Osteoblast (primary cell): ENCODE measurements at regions not wholly inside any gene's neighbourhood (a gene's known extent, or its start where the extent isn't known, plus 50 kb on each side); places are given as distances from the start of the nearest gene placed in this dataset.

Experiments
- DNase-seq: peaks from one replicate; pipeline ENCODE4 v3.0.0; 2011; ENCODE audit warnings: low spot score, mixed read lengths; ENCODE audit not compliant: insufficient read length; ENCODE audit errors: missing footprints
- H2AFZ ChIP-seq: 2 replicates; pipeline ENCODE4 v1.6.0; 2011; ENCODE audit warnings: mild to moderate bottlenecking, low read length
- H3K27ac ChIP-seq: 2 replicates; pipeline ENCODE4 v1.5.1; 2011; ENCODE audit warnings: mild to moderate bottlenecking, low read depth, low read length, moderate library complexity
- H3K27me3 ChIP-seq: 2 replicates; pipeline ENCODE4 v1.6.0; 2012; ENCODE audit warnings: mild to moderate bottlenecking, control low read depth, inconsistent platforms, low read length, moderate library complexity; ENCODE audit not compliant: insufficient read depth
- H3K36me3 ChIP-seq: 2 replicates; pipeline ENCODE4 v1.5.1; 2011; ENCODE audit warnings: mild to moderate bottlenecking, low read length, control low read depth, moderate library complexity; ENCODE audit not compliant: insufficient read depth
- H3K4me1 ChIP-seq: 2 replicates; pipeline ENCODE4 v1.5.1; 2011; ENCODE audit warnings: mild to moderate bottlenecking, low read length, control low read depth, moderate library complexity; ENCODE audit not compliant: insufficient read depth
- H3K4me2 ChIP-seq: 2 replicates; pipeline ENCODE4 v1.6.0; 2011; ENCODE audit warnings: mild to moderate bottlenecking, low read length; ENCODE audit not compliant: insufficient read depth
- H3K4me3 ChIP-seq: fragments of 200-600 bp; sonication (generic); 3 replicates; pipeline ENCODE4 v1.5.1; 2012; ENCODE audit warnings: mild to moderate bottlenecking, low read length, inconsistent platforms; ENCODE audit not compliant: insufficient read depth
- H3K79me2 ChIP-seq: 2 replicates; pipeline ENCODE4 v1.6.0; 2012; ENCODE audit warnings: mild to moderate bottlenecking, low read length, control low read depth, inconsistent platforms; ENCODE audit not compliant: insufficient read depth
- H3K9me3 ChIP-seq: 2 replicates; pipeline ENCODE4 v1.5.1; 2011; ENCODE audit warnings: low read depth, low read length, control low read depth
- H4K20me1 ChIP-seq: 2 replicates; pipeline ENCODE4 v1.6.0; 2012; ENCODE audit warnings: mild to moderate bottlenecking, low read length, control low read depth; ENCODE audit not compliant: insufficient read depth
- CTCF ChIP-seq: IDR thresholded peaks from 2 replicates; pipeline ENCODE4 v1.5.1; 2011; ENCODE audit warnings: mild to moderate bottlenecking, low read depth, low read length, moderate library complexity; ENCODE audit errors: extremely low read depth

- TF ChIP-seq CTCF, result no peak
- Histone ChIP-seq H3K4me2 (no peak overlapping the region), H4K20me1 (no peaks in the 10 kb centered on the region), H3K4me3 (no peak overlapping the region), H3K27me3 (no peaks in the 10 kb centered on the region), H2AFZ (no peak overlapping the region), H3K27ac (no peak overlapping the region), H3K36me3 (no peaks in the 10 kb centered on the region), H3K9me3 (no peaks in the 10 kb centered on the region), H3K4me1 (no peaks in the 10 kb centered on the region), H3K79me2 (no peaks in the 10 kb centered on the region)
- no peak for DNase-seq
Measured at GRCh38 chr5:88045165-88045564, 223.5 kb downstream of the TMEM161B start.

GRCh38 chr5:88034520-88034919 lies 234.1 kb downstream of the TMEM161B start:
- no peaks in the 10 kb centered on the region for H3K36me3 ChIP-seq
- no peak overlapping the region for H3K4me2 ChIP-seq
- H3K4me1 ChIP-seq, result no peaks in the 10 kb centered on the region
- no peak for TF ChIP-seq CTCF
- no peaks in the 10 kb centered on the region for H3K27me3 ChIP-seq
- no peaks in the 10 kb centered on the region for H4K20me1 ChIP-seq
- H3K79me2 ChIP-seq, result no peaks in the 10 kb centered on the region
- no peaks in the 10 kb centered on the region for H3K9me3 ChIP-seq
- no peak for DNase-seq
- no peak overlapping the region for H3K27ac ChIP-seq
- H3K4me3 ChIP-seq, result no peak overlapping the region
- no peak overlapping the region for H2AFZ ChIP-seq

- Histone ChIP-seq H3K9me3 (peaks cover 2% of the 10 kb centered on the region), H3K27ac (no peak overlapping the region), H4K20me1 (no peaks in the 10 kb centered on the region), H3K4me2 (no peak overlapping the region), H3K36me3 (no peaks in the 10 kb centered on the region), H3K79me2 (no peaks in the 10 kb centered on the region), H3K4me3 (no peak overlapping the region), H2AFZ (no peak overlapping the region), H3K4me1 (no peaks in the 10 kb centered on the region), H3K27me3 (no peaks in the 10 kb centered on the region)
- DNase-seq, result no peak
- TF ChIP-seq CTCF, result no peak
Measured at GRCh38 chr5:88033191-88033590, 235.5 kb downstream of the TMEM161B start.

GRCh38 chr5:88029011-88029410 lies 239.6 kb downstream of the TMEM161B start:
- Histone ChIP-seq H3K4me3 (no peak overlapping the region), H3K27me3 (no peaks in the 10 kb centered on the region), H3K9me3 (peaks cover 2% of the 10 kb centered on the region), H3K79me2 (no peaks in the 10 kb centered on the region), H3K4me1 (no peaks in the 10 kb centered on the region), H3K36me3 (no peaks in the 10 kb centered on the region), H2AFZ (no peak overlapping the region), H3K27ac (no peak overlapping the region), H4K20me1 (no peaks in the 10 kb centered on the region), H3K4me2 (no peak overlapping the region)
- DNase-seq, result no peak
- TF ChIP-seq CTCF, result no peak
